ENCODE measurements at regions not wholly inside any gene's neighbourhood (a gene's known extent, or its start where the extent isn't known, plus 50 kb on each side); places are given as distances from the start of the nearest gene placed in this dataset.

DNA sequence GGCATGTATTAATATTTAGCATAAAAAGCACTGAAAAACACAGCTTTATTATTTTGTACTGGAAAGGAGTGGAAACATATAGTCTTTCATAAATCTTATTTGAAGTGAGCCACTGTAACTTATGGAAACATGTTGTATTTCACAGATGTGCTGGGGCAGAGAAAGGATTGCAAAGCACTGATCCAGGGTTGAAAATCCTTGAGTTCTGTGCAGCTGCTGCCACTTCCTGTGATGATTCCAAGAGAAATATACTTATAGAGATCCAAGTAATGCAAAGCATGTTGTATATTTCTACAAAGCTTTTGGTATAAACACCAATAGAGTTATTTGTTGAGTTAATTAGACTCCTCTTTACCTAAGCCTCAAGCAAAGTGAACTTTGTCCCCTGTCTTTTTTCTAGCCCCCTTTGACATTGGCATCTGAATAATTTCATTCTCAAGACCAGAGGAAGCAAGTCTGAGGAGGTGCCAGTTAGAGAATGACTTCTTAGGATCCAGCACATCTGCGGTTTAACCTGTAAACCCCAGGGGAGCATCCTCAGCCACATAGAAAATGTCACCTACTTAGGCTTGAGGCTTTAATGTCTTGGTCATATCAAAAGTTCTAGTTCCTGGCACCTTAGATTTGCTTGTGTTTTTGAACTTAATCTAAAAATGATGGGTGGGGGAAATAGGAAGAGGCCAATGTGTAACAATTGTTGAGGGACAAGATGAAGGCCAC, 173.3 kb downstream of the FASLG start:
- H3K9ac ChIP-seq (ENCODE audit: low read length): no peak overlapping the region
- H3K4me3 ChIP-seq (replicated peaks in 1 of 2; ENCODE audit: low read depth in 1 of 2, low read length in 2 of 2): no peak overlapping the region
- no peaks in the 10 kb centered on the region for H3K9me2 ChIP-seq (ENCODE audit: insufficient read depth)
- no peak overlapping the region for H3K4me2 ChIP-seq (ENCODE audit: low read length)
- intact Hi-C loops (cut with micrococcal nuclease): loop anchor here (10.0 kb wide), 1 partner anchor 573 kb away; no protein-coding TSS in a partner anchor
- RAD21 ChIA-PET (ENCODE audit: low non-redundant PET in 1 of 2, low total read pairs in 2 of 2, uncharacterized antibody in 2 of 2, unreplicated experiment in 2 of 2): no interaction called here
- H3K79me2 ChIP-seq (ENCODE audit: insufficient read depth, low read length): no peaks in the 10 kb centered on the region
- H3K36me3 ChIP-seq (ENCODE audit: control insufficient read depth in 1 of 2, insufficient read depth in 2 of 2, low read length in 2 of 2): 0 out of 4 replicates have a peak, but pooled peaks cover 0 to 9% of the 10 kb centered on the region in 2 experiments
- TF ChIP-seq YY1 (IDR thresholded peaks at IDR 0.05; ENCODE audit: extremely low read depth, insufficient replicate concordance, low read depth, low read length): no peak
- TF ChIP-seq, protein P1, sequence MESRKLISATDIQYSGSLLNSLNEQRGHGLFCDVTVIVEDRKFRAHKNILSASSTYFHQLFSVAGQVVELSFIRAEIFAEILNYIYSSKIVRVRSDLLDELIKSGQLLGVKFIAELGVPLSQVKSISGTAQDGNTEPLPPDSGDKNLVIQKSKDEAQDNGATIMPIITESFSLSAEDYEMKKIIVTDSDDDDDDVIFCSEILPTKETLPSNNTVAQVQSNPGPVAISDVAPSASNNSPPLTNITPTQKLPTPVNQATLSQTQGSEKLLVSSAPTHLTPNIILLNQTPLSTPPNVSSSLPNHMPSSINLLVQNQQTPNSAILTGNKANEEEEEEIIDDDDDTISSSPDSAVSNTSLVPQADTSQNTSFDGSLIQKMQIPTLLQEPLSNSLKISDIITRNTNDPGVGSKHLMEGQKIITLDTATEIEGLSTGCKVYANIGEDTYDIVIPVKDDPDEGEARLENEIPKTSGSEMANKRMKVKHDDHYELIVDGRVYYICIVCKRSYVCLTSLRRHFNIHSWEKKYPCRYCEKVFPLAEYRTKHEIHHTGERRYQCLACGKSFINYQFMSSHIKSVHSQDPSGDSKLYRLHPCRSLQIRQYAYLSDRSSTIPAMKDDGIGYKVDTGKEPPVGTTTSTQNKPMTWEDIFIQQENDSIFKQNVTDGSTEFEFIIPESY (IDR thresholded peaks at IDR 0.05; ENCODE audit: extremely low read depth, insufficient replicate concordance, low read length): no peak
- no peak for TF ChIP-seq EGR1 (IDR thresholded peaks at IDR 0.05; ENCODE audit: low read depth)
- TF ChIP-seq, protein P2, sequence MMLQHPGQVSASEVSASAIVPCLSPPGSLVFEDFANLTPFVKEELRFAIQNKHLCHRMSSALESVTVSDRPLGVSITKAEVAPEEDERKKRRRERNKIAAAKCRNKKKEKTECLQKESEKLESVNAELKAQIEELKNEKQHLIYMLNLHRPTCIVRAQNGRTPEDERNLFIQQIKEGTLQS (IDR thresholded peaks at IDR 0.05): no peak
- no peak for TF ChIP-seq POLR2AphosphoS5 (IDR thresholded peaks at IDR 0.05; ENCODE audit: low read depth, low read length)
- TF ChIP-seq TCF7L2 (IDR thresholded peaks at IDR 0.05; ENCODE audit: borderline replicate concordance, extremely low read depth, insufficient read depth, insufficient read length): no peak
- TF ChIP-seq SP1 (IDR thresholded peaks at IDR 0.05; ENCODE audit: low read depth): no peak
- TF ChIP-seq, protein P3, sequence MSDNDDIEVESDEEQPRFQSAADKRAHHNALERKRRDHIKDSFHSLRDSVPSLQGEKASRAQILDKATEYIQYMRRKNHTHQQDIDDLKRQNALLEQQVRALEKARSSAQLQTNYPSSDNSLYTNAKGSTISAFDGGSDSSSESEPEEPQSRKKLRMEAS (IDR thresholded peaks at IDR 0.05): no peak
- no peak for TF ChIP-seq CBX3 (IDR thresholded peaks at IDR 0.05; ENCODE audit: low read depth)
- TF ChIP-seq CEBPB (IDR thresholded peaks at IDR 0.05; ENCODE audit: low read depth): no peak
- no peak for TF ChIP-seq EZH2 (IDR thresholded peaks at IDR 0.05)
- TF ChIP-seq FOSL1 (IDR thresholded peaks at IDR 0.05; ENCODE audit: low read depth): no peak
- TF ChIP-seq POLR2A (IDR thresholded peaks at IDR 0.05; ENCODE audit: borderline replicate concordance, extremely low read depth, insufficient read depth, insufficient read length): no peak
- no peaks in the 10 kb centered on the region for H3K27me3 ChIP-seq (ENCODE audit: insufficient read depth, low read length)
- ATAC-seq (no peak), DNase-seq (ENCODE audit: low read depth, low spot score) (no peak)
- H3K9me3 ChIP-seq (ENCODE audit: control insufficient read depth in 1 of 2, insufficient read depth in 1 of 2, low read depth in 1 of 2, low read length in 2 of 2): no peaks in the 10 kb centered on the region
- no TSS peak for BruUV-seq (replicated peaks)
- H3K4me1 ChIP-seq (ENCODE audit: control insufficient read depth in 1 of 2, insufficient read depth in 2 of 2, low read length in 2 of 2): peaks cover 23 to 54% of the 10 kb centered on the region in 2 experiments
- peak overlapping the region; percentile 3; the same call in 1 of the 2 replicates for H3K27ac ChIP-seq (ENCODE audit: low read depth, low read length)
- no peaks in the 10 kb centered on the region for H4K20me1 ChIP-seq (ENCODE audit: insufficient read depth)
- CTCF ChIA-PET: no interaction called here
- POLR2A ChIA-PET: no interaction called here
- H2AFZ ChIP-seq (ENCODE audit: low read depth, low read length, poor library complexity, severe bottlenecking): no peak overlapping the region
